HG03457 (cell line): ENCODE measurements at regions not wholly inside any gene's neighbourhood (a gene's known extent, or its start where the extent isn't known, plus 50 kb on each side); places are given as distances from the start of the nearest gene placed in this dataset.

Source experiments
- ATAC-seq: cut with Tn5 transposase; IDR thresholded peaks from one replicate; pipeline ENCODE4 v1.9.1; 2021; ENCODE audit warnings: moderate number of reproducible peaks; ENCODE audit not compliant: unreplicated experiment

DNA sequence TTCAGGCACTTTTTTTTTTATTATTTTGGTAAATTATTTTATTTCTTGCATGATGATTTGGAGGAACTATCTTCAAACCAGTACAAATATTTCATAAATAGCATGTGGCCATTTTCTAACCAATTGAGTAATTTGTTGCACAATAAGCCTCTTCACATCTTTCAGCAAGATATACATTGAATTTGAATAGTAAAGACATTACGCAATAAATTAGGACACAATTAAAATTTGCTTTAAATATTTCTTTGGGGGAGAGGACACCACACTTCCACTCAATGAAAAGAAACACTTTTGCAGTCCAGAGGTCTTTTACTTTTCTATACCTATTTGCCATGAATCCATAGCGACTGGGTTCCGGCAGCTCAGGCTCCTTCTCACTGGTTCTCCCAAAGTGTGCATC, 762.6 kb upstream of the GOLIM4 start:
- ATAC-seq = no peak

DNA sequence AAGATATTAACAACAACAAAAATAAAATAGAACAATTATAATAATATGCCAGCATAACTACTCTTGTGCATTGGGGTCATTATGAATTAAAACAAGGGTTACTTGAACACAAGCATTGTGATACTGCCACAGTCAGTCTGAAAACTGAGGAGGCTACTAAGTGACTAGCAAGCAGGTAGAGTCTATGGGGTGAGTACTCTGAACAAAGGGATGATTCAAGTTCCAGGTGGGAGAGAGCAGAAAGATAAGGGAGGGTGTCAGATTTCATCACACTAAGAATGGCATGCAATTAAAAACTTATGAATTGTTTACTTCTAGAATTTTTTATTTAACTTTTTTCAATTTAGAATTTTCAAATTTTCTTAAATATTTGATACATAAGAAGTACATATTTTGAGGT, 754.4 kb upstream of the GOLIM4 start:
- no peak for ATAC-seq

DNA sequence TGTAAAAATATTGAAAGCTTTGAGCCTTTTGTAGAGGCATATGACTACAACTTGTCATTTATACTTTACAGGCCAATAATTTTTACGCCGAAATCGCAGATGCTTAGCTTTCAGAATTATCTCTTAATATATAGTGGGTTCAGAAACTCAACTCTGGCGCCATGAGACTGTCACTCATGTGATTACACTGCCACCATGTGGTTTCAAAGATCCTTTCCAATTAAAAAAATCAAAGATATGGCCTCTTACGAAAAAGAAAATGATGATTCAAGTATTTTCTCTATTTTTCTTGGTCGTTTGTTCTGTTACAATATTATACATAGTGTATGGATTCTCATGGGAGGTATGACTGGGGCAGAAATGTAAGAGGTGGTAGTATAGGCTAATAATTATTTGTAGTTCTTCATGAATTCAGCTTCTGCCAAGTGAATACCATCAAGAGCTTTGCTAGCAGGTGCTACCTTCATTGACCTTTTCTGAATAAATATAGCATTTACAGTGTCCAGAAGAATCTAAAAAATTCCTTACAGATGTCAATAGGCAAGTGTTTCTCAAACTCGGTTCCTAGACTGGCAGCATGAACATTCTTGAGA, 751.7 kb upstream of the GOLIM4 start:
- ATAC-seq = no peak

DNA sequence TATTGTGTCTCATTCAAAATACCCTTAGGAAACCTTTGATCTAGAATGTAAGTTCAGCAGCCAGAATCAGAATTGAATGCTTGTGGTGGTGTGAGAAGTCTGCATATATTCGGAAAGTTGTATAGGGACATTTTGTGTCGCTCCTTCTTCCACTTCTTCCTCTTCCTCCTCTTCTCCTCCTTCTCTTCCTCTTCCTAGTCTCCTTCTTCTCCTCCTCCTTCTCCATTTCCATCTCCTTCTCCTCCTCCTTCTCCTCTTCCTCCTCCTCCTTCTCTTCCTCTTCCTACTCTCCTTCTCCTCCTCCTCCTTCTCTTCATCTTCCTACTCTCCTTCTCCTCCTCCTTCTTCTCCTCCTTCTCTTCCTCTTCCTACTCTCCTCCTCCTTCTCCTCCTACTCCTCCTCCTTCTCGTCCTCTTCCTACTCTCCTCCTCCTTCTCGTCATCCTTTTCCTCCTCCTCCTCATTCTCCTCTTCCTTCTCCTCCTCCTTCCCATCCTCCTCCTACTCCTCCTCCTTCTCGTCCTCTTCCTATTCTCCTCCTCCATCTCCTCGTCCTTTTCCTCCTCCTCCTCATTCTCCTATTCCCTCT, 749.3 kb upstream of the GOLIM4 start:
- ATAC-seq = no peak

DNA sequence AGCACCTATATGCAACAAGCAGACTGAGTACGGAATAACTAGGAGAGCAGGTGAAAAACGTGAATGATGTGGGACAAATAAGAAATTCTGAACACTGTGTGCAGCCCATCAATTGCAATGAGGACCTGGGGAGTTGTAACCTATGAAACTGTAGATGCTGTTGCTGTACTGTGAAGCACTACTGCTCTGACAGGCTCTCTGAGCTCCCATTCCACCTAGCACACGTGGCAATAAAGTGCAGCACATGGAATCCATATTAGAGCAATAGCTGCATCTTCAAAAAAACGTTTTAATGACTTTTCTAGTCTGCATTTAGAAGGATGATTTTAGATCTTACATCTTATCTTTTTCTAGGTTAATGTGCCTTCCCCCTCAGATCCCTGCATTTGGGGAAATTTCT, 748.7 kb upstream of the GOLIM4 start:
- ATAC-seq = no peak

DNA sequence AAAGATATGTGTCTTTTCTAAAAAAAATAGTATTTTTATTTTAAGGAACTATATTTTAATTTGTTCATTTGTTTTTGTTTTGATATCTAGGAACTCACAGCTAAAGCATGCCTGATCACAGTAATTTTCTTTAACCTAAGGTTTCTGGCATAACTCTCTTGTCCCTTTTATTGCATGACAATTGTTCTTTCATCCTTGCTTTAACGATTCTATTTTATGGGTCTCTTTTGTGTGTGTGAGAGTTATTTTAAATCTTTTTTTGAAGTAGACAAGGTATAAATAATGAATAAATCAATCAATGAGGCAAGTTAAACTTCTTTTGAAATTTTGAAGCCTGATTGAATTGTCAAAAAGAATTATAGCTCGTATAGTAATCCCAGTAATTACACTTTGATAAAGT, 747.8 kb upstream of the GOLIM4 start:
- no peak for ATAC-seq

DNA sequence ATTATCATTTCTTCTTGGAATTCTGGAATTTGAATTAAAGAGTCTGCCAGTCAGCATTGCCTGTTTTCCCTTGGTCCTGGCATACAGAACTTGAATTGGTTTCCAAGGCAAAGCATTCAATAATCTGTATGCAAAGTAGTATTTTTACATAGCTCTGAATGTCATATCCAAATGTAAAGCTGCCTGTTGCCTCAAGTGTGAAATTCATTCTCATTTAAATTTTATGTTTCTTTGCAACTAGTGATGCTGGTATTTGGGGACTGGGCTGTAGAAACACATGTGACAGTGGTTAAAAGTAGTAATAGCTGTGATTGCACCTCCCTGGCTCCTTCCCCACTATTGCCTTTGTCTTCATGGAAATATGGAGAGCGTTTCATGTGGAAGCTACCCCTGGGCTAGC, 743.9 kb upstream of the GOLIM4 start:
- no peak for ATAC-seq

DNA sequence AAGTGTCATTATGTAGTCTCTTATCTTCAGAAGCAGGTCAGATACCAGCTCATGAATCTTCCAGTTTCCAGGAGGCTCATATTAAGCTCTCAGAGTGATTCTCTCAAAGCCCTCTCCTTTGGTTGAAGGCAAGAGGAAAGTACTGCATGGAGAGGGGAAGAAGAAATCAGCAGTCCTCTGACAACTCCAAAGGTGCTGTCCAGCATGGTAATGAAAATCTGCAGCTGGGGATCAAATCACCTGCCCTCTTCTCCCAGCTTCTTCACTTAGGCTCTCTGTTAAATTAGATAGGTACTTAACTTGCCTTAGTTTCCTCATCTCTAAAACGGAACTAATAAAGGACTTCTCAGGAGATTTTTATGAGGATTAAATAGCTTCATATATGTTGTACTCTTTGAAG, 738.8 kb upstream of the GOLIM4 start:
- no peak for ATAC-seq

DNA sequence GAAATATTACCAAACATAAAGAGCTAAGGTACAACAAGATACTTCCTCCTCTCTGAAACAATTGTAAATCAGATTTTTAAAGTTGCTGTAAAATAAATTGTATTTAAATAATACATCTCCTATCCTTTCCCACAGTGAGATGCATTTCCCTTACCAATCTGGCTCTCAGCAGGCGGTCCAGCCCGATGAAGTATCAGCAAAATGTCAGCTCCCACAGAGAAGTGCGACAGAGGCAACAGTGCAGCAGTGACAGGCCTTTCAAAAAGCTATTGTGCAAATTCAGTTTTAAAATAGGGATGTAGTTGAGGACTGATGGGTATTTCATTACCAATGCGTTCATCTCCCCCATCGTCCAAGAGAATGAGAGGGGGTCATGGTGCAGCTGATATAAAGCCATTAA, 733.2 kb upstream of the GOLIM4 start:
- ATAC-seq = no peak

DNA sequence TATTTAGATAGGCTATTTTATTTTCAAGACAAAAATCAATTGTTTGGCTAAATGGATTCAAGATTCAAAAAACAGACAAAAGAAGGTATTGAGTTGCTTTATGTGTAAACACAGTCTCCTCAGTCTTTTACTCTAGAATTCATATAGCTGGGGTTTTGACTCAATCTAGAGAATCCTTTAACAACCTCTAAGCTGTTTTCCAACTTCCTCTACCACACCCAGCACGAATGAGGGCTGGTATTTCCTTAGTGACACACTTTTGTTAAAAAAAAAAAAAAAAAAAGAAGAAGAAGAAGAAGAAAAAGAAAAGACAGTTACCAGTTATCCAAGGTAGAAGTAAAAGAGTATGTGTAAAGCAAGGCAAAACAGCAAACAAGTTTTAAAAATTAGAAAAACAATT, 732.8 kb upstream of the GOLIM4 start:
- no peak for ATAC-seq

DNA sequence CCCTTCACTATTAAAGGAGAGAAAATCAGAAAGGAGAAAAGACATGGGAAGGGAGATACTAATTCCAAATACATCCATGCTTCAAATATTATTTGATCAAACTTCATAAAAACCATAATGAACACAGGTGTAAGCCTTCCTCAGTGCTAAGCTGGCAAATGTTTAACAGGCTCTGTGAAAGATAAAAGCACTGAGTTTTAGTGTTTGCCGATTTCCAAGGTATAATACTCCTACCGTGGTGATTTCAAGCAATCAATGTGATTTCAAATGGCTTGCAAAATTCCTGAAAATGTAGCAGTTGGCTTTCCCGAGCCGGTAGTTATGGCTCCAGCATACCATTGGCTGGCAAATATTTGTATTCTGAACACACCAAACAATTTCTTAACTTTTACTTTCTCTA, 732.3 kb upstream of the GOLIM4 start:
- ATAC-seq = no peak

DNA sequence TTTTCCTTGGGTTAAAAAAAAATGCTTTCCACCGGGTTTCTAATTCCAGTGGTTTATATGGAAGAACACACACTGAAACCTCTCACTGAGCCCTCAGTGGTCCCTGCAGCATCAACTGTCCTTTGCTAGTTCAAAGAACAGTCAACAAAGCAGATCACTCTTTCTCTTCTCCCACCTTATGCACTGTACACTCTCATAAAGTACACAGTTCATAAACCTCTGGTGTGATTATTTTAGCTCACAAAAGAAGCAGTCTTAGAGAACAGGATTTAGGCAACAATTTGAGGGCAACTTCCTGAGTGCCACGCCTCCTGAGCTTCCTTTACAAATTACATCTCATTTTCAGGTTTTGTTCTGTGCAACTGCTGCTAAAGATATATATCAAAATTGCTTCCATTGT, 728.4 kb upstream of the GOLIM4 start:
- ATAC-seq = no peak

DNA sequence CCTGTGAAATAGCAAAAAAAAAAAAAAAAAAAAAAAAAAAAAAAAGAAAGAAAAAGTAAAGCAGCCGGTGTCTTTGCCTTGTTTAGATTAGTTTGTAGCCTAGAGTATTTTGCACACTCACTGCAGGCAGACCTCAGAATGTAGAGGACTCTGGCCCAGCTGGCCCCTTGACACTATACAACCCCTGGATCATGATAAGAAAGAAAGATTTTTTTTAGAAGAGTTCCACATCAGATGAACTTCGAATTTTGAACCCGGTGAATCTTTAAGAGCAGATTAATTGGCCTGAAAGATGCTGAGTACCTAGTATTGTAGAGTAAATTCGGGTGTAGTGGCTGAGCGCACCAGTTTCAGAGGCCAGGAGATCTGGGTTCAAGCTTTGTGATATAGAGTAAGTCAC, 727.7 kb upstream of the GOLIM4 start:
- ATAC-seq = no peak

DNA sequence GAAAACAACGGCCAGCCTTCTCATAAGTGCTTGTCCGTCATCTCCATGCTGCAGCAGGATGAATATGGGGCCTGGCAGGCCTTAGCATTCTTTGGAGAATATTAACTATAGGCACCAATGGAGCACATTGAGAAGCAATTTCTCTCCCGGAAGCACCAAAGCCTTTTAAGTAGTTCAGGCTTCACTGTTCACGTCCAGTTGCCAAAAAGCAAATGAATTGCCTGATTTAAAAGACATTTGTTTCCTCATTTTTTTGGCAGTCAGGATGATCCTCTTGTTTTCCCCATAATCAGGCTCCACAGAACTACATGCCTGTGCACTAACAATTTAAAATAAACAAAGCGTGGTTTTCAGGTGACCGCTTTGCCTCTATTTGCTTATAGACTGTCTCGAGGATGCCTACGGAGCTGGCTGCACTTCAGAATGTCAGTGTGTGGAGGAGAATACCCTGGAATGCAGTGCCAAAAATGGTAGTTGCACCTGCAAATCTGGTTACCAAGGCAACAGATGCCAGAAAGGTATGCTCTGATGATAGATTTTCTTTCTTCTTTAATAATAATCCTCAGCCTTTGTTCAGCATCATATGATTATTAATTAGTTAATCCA, 725.2 kb upstream of the GOLIM4 start:
- ATAC-seq = no peak

DNA sequence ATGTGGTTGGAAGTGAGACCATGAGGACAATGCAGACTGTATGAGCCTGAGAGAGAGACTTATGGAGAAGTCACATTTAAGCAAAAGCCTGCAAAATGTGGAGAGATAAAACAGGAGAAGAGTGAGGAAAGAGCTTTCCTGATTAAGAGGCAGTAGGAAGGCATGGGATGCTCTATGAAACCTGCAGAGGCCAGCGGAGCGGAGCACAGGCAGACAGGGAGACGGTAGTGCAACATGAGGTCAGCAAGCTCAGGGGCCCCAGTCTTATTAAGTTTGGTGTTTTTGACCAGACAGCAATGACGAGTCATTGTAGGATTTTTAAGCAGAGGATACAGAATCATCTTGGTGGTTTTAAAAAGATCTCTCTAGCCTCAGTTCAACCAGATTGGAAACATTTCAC, 721.5 kb upstream of the GOLIM4 start:
- ATAC-seq = no peak

DNA sequence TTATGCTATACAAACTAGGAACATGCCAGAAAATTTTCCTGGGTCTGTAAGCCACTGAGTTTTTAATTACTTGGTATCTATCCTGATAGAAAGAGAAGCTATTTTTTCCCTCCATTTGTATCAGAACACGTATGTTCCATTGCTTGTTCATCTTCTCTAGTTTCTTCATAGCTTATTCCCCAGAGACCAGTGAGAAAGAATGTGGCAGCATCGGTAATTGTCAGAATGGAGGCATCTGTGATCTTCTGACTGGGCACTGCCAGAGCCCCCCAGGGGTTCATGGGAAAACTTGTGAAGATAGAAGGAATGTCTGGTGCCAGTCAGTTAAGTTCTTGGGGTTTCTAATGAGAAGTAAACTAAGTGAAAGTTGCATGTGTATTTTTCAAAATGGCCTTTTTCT, 720.2 kb upstream of the GOLIM4 start:
- ATAC-seq = no peak

DNA sequence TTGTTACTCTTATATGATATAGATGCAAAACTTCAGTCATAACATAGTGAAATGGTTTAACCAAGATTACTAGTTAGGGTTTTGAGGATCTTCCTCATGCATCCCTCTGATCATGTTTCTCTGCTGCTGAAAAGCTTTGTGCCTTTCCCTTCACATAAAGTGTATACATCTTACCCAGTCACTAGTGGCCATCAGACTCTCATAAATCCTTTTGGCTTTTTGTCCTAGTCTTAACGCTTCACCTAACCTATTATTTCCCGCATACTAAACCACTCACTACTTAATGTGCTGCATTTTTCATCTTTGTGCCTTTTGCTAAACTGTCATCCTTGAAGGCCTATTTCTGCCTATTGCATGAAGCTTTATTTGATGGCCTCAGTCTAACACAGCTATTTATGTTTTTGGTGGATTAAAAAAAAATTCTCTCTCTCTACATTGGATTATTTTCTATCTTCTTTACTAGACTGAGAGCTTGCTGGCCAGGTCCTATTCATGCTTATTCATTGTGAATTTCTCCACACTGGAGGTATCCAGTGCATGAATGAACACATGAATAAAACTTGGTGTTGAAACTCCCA, 717.6 kb upstream of the GOLIM4 start:
- ATAC-seq = no peak

DNA sequence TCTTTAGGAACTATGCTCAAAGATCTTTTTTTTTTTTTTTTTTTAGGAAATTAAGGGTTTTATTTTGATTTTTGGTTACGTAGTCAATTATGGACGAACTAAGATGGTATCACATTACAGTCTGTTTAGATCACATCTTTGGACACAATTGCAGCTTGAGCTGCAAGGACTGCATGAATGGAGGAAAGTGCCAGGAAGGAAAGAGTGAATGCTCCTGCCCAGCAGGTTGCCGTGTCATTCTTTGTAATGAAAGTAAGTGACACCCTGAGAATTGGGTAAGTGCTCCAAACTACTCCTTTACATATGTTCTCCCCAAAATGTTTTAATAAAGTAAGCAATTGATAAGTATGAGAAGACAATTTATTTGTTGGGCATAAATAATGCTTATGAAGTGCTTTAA, 716.5 kb upstream of the GOLIM4 start:
- no peak for ATAC-seq

DNA sequence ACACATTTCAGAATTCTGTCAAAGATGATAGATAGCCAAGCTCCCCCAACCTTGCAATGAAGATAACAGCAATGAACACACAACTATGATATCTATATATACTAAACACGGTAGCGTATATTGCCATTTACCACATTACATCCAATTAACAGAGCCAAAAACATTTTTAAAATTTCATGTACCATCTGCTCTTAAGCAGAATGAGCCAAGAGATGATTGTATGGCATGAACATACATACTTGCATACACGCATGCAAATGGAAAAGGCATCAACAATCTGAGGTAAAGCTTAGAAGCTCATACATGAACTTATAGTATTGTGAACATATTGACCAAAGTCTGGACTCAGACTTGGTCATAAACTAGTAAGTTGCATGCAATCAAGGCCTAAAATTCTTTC, 712.9 kb upstream of the GOLIM4 start:
- no peak for ATAC-seq

DNA sequence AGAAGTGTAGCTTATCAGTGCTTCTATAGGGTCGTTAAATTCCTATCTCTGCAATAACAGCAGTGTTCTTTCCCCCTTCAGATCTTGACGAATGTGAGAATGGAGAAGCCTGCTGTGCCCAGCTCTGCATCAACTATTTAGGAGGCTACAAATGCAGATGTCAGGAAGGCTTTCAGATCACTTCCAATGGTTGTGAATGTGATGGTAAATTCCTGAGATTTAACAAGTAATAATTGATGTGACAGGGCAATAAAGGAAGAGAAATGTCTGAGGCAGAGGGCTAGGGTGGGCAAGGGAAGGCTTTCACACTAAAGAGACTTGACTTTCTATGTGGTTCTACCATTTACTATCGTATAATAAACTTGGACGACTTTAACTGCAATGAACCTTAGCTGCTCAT, 711.7 kb upstream of the GOLIM4 start:
- no peak for ATAC-seq

DNA sequence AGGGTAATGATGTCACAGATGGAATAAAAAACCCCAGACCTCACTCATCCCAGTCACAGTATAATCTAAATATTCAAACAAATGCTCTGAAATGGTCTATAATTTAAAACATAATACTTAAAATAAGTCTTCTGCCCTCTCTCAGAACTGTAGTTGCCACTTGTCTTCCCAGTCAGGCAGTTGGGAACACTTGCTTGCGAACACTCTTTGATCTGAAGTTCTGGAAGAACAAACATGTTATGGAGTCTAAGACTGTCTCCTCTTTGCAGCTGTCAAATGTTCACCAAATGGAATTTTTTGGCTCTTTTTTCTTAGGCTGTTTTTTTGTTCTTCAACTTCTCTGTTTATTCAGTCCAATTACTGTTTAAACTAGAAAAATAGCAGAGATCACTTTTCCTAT, 711.1 kb upstream of the GOLIM4 start:
- no peak for ATAC-seq

DNA sequence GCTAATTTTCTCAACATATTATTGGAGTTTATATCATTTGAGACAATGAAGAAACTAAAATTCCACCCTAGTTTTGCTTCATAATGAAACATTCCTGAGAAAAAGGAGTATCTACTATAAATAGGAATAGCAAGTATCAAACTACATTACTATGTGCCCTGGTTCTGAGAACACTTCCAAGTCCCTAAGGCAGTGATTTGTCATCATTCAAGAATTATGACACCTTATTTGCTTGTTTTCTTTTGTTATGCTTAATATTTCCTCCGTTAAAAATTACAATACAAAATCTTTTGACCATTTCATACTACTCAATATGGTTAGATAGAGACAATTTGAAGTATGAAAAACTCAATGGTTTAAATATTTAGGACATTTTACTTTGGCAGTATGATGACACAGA, 707.8 kb upstream of the GOLIM4 start:
- ATAC-seq = no peak

DNA sequence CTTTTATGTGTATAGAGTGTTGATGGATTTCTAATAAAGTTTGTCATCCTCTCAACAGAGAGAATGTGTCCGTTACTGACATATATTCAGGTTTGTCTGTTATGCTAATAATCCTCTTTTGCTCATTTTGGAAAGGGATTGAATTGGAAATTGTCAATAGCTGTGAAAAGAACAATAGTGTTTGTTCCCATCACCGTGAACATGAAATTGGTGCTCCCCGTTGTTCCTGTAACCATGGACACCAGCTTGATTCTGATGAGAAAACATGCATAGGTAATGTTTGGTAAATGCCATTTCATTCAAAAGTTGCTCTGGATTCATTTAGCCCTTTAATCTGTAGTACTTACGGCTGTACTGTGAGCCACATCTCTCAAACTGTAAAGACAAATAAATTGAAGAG, 707.0 kb upstream of the GOLIM4 start:
- no peak for ATAC-seq
